Renal pelvis (tissue), 1 donor: ENCODE measurements at regions not wholly inside any gene's neighbourhood (a gene's known extent, or its start where the extent isn't known, plus 50 kb on each side); places are given as distances from the start of the nearest gene placed in this dataset.

Experiments used
- DNase-seq: peaks from one replicate; pipeline ENCODE4 v3.0.0-alpha.2; 2013

GRCh38 chr3:152719264-152719663 is 115.7 kb upstream of the P2RY1 start:
- DNase-seq: no peak

- DNase-seq: no peak
These were observed 113.8 kb upstream of the P2RY1 start for GRCh38 chr3:152720951-152721718.

- DNase-seq: no peak
These were observed 110.7 kb upstream of the P2RY1 start for GRCh38 chr3:152724270-152724669.

GRCh38 chr3:152728231-152728980 is 106.5 kb upstream of the P2RY1 start:
- no peak for DNase-seq

GRCh38 chr3:152729906-152730305 is 105.0 kb upstream of the P2RY1 start:
- DNase-seq: no peak

- no peak for DNase-seq
These were observed 103.4 kb upstream of the P2RY1 start for GRCh38 chr3:152731511-152731910.

- no peak for DNase-seq
These were observed 101.3 kb upstream of the P2RY1 start for GRCh38 chr3:152733584-152734119.

- no peak for DNase-seq
These were observed 97.7 kb upstream of the P2RY1 start for GRCh38 chr3:152737021-152737908.

GRCh38 chr3:152738656-152739055 is 96.3 kb upstream of the P2RY1 start:
- no peak for DNase-seq

GRCh38 chr3:152742368-152743347 is 92.3 kb upstream of the P2RY1 start:
- no peak for DNase-seq

GRCh38 chr3:152745646-152746045 is 89.3 kb upstream of the P2RY1 start:
- no peak for DNase-seq

- no peak for DNase-seq
These were observed 80.6 kb upstream of the P2RY1 start for GRCh38 chr3:152754303-152754702.

- DNase-seq: no peak
These were observed 78.1 kb upstream of the P2RY1 start for GRCh38 chr3:152756807-152757206.

- no peak for DNase-seq
These were observed 74.8 kb upstream of the P2RY1 start for GRCh38 chr3:152760024-152760563.

GRCh38 chr3:152760591-152760990 is 74.3 kb upstream of the P2RY1 start:
- DNase-seq: no peak

- no peak for DNase-seq
These were observed 66.5 kb upstream of the P2RY1 start for GRCh38 chr3:152768478-152768877.

- DNase-seq: no peak
These were observed 65.4 kb upstream of the P2RY1 start for GRCh38 chr3:152769523-152769922.

- no peak for DNase-seq
These were observed 64.6 kb upstream of the P2RY1 start for GRCh38 chr3:152770296-152770695.

GRCh38 chr3:152771120-152771519 is 63.8 kb upstream of the P2RY1 start:
- no peak for DNase-seq

- DNase-seq: no peak
These were observed 62.2 kb upstream of the P2RY1 start for GRCh38 chr3:152772674-152773225.
